ENCODE measurements at regions not wholly inside any gene's neighbourhood (a gene's known extent, or its start where the extent isn't known, plus 50 kb on each side); places are given as distances from the start of the nearest gene placed in this dataset.

- no peaks in the 10 kb centered on the region for H3K36me3 ChIP-seq (ENCODE audit: control insufficient read depth, insufficient read depth, low read length)
- no peaks in the 10 kb centered on the region for H3K27me3 Mint-ChIP-seq (ENCODE audit: insufficient read depth, unreplicated experiment)
- no TSS peak for BruUV-seq (replicated peaks)
- no peak overlapping the region for H3K27ac Mint-ChIP-seq (ENCODE audit: unreplicated experiment)
- H3K36me3 Mint-ChIP-seq (ENCODE audit: insufficient read depth, unreplicated experiment), result no peaks in the 10 kb centered on the region
- no peaks in the 10 kb centered on the region for H3K27me3 ChIP-seq (replicated peaks; ENCODE audit: control insufficient read depth, insufficient read depth, low read length)
- H3K4me1 ChIP-seq, result 0 out of 2 replicates have a peak, but pooled peaks cover 5% of the 10 kb centered on the region
- CTCF ChIA-PET, result no interaction called here
- peaks cover 6% of the 10 kb centered on the region for H3K4me1 Mint-ChIP-seq (ENCODE audit: low read depth, unreplicated experiment)
- no peaks in the 10 kb centered on the region for H3K9me3 Mint-ChIP-seq (ENCODE audit: unreplicated experiment)
- POLR2A ChIA-PET, result no interaction called here
- DNase-seq, result no peak
- H3K4me3 ChIP-seq (ENCODE audit: low read depth, low read length), result no peak overlapping the region
- no peaks in the 10 kb centered on the region for H3K9me3 ChIP-seq
- TF ChIP-seq, protein P1, sequence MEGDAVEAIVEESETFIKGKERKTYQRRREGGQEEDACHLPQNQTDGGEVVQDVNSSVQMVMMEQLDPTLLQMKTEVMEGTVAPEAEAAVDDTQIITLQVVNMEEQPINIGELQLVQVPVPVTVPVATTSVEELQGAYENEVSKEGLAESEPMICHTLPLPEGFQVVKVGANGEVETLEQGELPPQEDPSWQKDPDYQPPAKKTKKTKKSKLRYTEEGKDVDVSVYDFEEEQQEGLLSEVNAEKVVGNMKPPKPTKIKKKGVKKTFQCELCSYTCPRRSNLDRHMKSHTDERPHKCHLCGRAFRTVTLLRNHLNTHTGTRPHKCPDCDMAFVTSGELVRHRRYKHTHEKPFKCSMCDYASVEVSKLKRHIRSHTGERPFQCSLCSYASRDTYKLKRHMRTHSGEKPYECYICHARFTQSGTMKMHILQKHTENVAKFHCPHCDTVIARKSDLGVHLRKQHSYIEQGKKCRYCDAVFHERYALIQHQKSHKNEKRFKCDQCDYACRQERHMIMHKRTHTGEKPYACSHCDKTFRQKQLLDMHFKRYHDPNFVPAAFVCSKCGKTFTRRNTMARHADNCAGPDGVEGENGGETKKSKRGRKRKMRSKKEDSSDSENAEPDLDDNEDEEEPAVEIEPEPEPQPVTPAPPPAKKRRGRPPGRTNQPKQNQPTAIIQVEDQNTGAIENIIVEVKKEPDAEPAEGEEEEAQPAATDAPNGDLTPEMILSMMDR (IDR thresholded peaks at IDR 0.05; ENCODE audit: insufficient read depth in 1 of 2, low read depth in 1 of 2, low read length in 1 of 2, severe bottlenecking in 1 of 2, unreplicated experiment in 1 of 2), result no peak
- intact Hi-C loops (cut with micrococcal nuclease; ENCODE audit: unreplicated experiment), result no loop called here
- H3K4me3 Mint-ChIP-seq (ENCODE audit: unreplicated experiment), result no peak overlapping the region
Measured at GRCh38 chr3:66740260-66740659, 239.4 kb upstream of the LRIG1 start.

GRCh38 chr3:66744521-66744920 is 243.7 kb upstream of the LRIG1 start:
- no peaks in the 10 kb centered on the region for H3K27me3 Mint-ChIP-seq (ENCODE audit: insufficient read depth, unreplicated experiment)
- TF ChIP-seq, protein P1 (IDR thresholded peaks at IDR 0.05; ENCODE audit: insufficient read depth in 1 of 2, low read depth in 1 of 2, low read length in 1 of 2, severe bottlenecking in 1 of 2, unreplicated experiment in 1 of 2), result no peak
- no peak overlapping the region for H3K27ac Mint-ChIP-seq (ENCODE audit: unreplicated experiment)
- Histone ChIP-seq H3K36me3 (ENCODE audit: control insufficient read depth, insufficient read depth, low read length) (no peaks in the 10 kb centered on the region), H3K9me3 (no peaks in the 10 kb centered on the region), H3K27me3 (replicated peaks; ENCODE audit: control insufficient read depth, insufficient read depth, low read length) (no peaks in the 10 kb centered on the region), H3K4me3 (ENCODE audit: low read depth, low read length) (no peak overlapping the region), H3K4me1 (no peaks in the 10 kb centered on the region)
- no peak for DNase-seq
- no TSS peak for BruUV-seq (replicated peaks)
- ChIA-PET POLR2A (no interaction called here), CTCF (no interaction called here)
- no peaks in the 10 kb centered on the region for H3K36me3 Mint-ChIP-seq (ENCODE audit: insufficient read depth, unreplicated experiment)
- no peak overlapping the region for H3K4me3 Mint-ChIP-seq (ENCODE audit: unreplicated experiment)
- intact Hi-C loops (cut with micrococcal nuclease; ENCODE audit: unreplicated experiment), result no loop called here
- H3K4me1 Mint-ChIP-seq (ENCODE audit: low read depth, unreplicated experiment), result no peaks in the 10 kb centered on the region
- H3K9me3 Mint-ChIP-seq (ENCODE audit: unreplicated experiment), result no peaks in the 10 kb centered on the region

- DNase-seq, result no peak
- BruUV-seq (replicated peaks), result no TSS peak
- Mint-ChIP-seq H3K36me3 (ENCODE audit: insufficient read depth, unreplicated experiment) (no peaks in the 10 kb centered on the region), H3K27ac (ENCODE audit: unreplicated experiment) (no peak overlapping the region), H3K27me3 (ENCODE audit: insufficient read depth, unreplicated experiment) (no peaks in the 10 kb centered on the region), H3K4me3 (ENCODE audit: unreplicated experiment) (no peak overlapping the region), H3K4me1 (ENCODE audit: low read depth, unreplicated experiment) (no peaks in the 10 kb centered on the region), H3K9me3 (ENCODE audit: unreplicated experiment) (no peaks in the 10 kb centered on the region)
- POLR2A ChIA-PET, result no interaction called here
- intact Hi-C loops (cut with micrococcal nuclease; ENCODE audit: unreplicated experiment), result no loop called here
- CTCF ChIA-PET, result no interaction called here
- TF ChIP-seq, protein P1 (IDR thresholded peaks at IDR 0.05; ENCODE audit: insufficient read depth in 1 of 2, low read depth in 1 of 2, low read length in 1 of 2, severe bottlenecking in 1 of 2, unreplicated experiment in 1 of 2), result no peak
- H3K27me3 ChIP-seq (replicated peaks; ENCODE audit: control insufficient read depth, insufficient read depth, low read length), result no peaks in the 10 kb centered on the region
- H3K4me3 ChIP-seq (ENCODE audit: low read depth, low read length), result no peak overlapping the region
- H3K9me3 ChIP-seq, result no peaks in the 10 kb centered on the region
- H3K4me1 ChIP-seq, result no peaks in the 10 kb centered on the region
- H3K36me3 ChIP-seq (ENCODE audit: control insufficient read depth, insufficient read depth, low read length), result no peaks in the 10 kb centered on the region
Measured at GRCh38 chr3:66744986-66745385, 244.2 kb upstream of the LRIG1 start.
